Epithelial cell of proximal tubule (primary cell): ENCODE measurements at regions not wholly inside any gene's neighbourhood (a gene's known extent, or its start where the extent isn't known, plus 50 kb on each side); places are given as distances from the start of the nearest gene placed in this dataset.
A peak's percentile ranks its signal among the peaks of the same experiment; 100 is the strongest.

Experiments used
- DNase-seq: peaks from one replicate; pipeline ENCODE4 v3.0.0-alpha.2; 2011; ENCODE audit warnings: low read depth
- H3K4me3 ChIP-seq: 2 replicates; pipeline ENCODE4 v1.5.1; 2011; ENCODE audit warnings: low read depth, mild to moderate bottlenecking, low read length
- CTCF ChIP-seq: conservative IDR thresholded peaks from 2 replicates; pipeline ENCODE4 v1.5.1; 2012; ENCODE audit warnings: low read depth, mild to moderate bottlenecking, low read length

GRCh38 chr21:35619184-35619583 is 441.1 kb downstream of the SETD4 start:
- H3K4me3 ChIP-seq: no peak overlapping the region
- no peak for TF ChIP-seq CTCF
- DNase-seq: peak; percentile 60

GRCh38 chr21:35617491-35617890 is 442.8 kb downstream of the SETD4 start:
- no peak for DNase-seq
- TF ChIP-seq CTCF: no peak
- no peak overlapping the region for H3K4me3 ChIP-seq

GRCh38 chr21:35616090-35616489 is 444.2 kb downstream of the SETD4 start:
- DNase-seq: no peak
- H3K4me3 ChIP-seq: no peak overlapping the region
- TF ChIP-seq CTCF: peak; percentile 40

GRCh38 chr21:35615325-35615724 is 445.0 kb downstream of the SETD4 start:
- no peak for TF ChIP-seq CTCF
- no peak overlapping the region for H3K4me3 ChIP-seq
- no peak for DNase-seq

GRCh38 chr21:35614396-35614921 is 445.9 kb downstream of the SETD4 start:
- no peak overlapping the region for H3K4me3 ChIP-seq
- peak; percentile 13 for DNase-seq
- TF ChIP-seq CTCF: no peak

- no peak for TF ChIP-seq CTCF
- H3K4me3 ChIP-seq: no peak overlapping the region
- no peak for DNase-seq
These were observed 448.6 kb downstream of the SETD4 start for GRCh38 chr21:35611708-35612132.

- DNase-seq: no peak
- no peak for TF ChIP-seq CTCF
These were observed 451.1 kb downstream of the SETD4 start for GRCh38 chr21:35609263-35609662.

More at GRCh38 chr21:35609263-35609662, 451.1 kb downstream of the SETD4 start:
- no peak overlapping the region for H3K4me3 ChIP-seq
